MM.1S (cell line): ENCODE measurements at regions not wholly inside any gene's neighbourhood (a gene's known extent, or its start where the extent isn't known, plus 50 kb on each side); places are given as distances from the start of the nearest gene placed in this dataset.

Source experiments
- DNase-seq: peaks from one replicate; pipeline ENCODE4 v3.0.0-alpha.2; 2015
- H2AFZ ChIP-seq: fragments of 300-600 bp; sonication (generic); 2 replicates; pipeline ENCODE4 v1.6.0; 2016; ENCODE audit warnings: antibody characterized with exemption, low read length
- H3F3A ChIP-seq: fragments of 300-600 bp; sonication (generic); 2 replicates; pipeline ENCODE4 v1.6.1; 2016; ENCODE audit warnings: mild to moderate bottlenecking, antibody characterized with exemption, low read length, moderate library complexity, mixed read lengths; ENCODE audit not compliant: insufficient read depth
- H3K27ac ChIP-seq: fragments of 300-600 bp; sonication (generic); 2 replicates; pipeline ENCODE4 v1.5.1; 2016; ENCODE audit warnings: mild to moderate bottlenecking, low read length
- H3K27me3 ChIP-seq: fragments of 300-600 bp; sonication (generic); replicated peaks from 2 replicates; pipeline ENCODE4 v1.6.0; 2016; ENCODE audit warnings: low read length; ENCODE audit not compliant: insufficient read depth
- H3K36me3 ChIP-seq: fragments of 300-600 bp; sonication (generic); replicated peaks from 2 replicates; pipeline ENCODE4 v1.6.1; 2016; ENCODE audit warnings: mild to moderate bottlenecking, low read length, mixed read lengths; ENCODE audit not compliant: insufficient read depth
- H3K4me1 ChIP-seq: fragments of 300-600 bp; sonication (generic); 2 replicates; pipeline ENCODE4 v1.6.1; 2016; ENCODE audit warnings: low read length, mixed read lengths
- H3K4me2 ChIP-seq: fragments of 300-600 bp; sonication (generic); 2 replicates; pipeline ENCODE4 v1.6.0; 2016; ENCODE audit warnings: low read depth, low read length
- H3K4me3 ChIP-seq: fragments of 300-600 bp; sonication (generic); 2 replicates; pipeline ENCODE4 v1.5.1; 2016; ENCODE audit warnings: low read length, mixed read lengths
- H3K79me2 ChIP-seq: fragments of 300-600 bp; sonication (generic); 2 replicates; pipeline ENCODE4 v1.6.1; 2016; ENCODE audit warnings: mixed run types, low read length, mixed read lengths
- H3K9ac ChIP-seq: fragments of 300-600 bp; sonication (generic); 2 replicates; pipeline ENCODE4 v1.6.1; 2016; ENCODE audit warnings: low read length, mixed read lengths
- H3K9me2 ChIP-seq: fragments of 300-600 bp; sonication (generic); replicated peaks from 2 replicates; pipeline ENCODE4 v1.6.1; 2016; ENCODE audit warnings: mild to moderate bottlenecking, low read length, mixed read lengths; ENCODE audit not compliant: insufficient read depth
- H3K9me3 ChIP-seq: fragments of 300-600 bp; sonication (generic); replicated peaks from 2 replicates; pipeline ENCODE4 v1.6.1; 2016; ENCODE audit warnings: mild to moderate bottlenecking, low read length, mixed read lengths; ENCODE audit not compliant: insufficient read depth
- H4K20me1 ChIP-seq: fragments of 300-600 bp; sonication (generic); 2 replicates; pipeline ENCODE4 v1.6.1; 2016; ENCODE audit warnings: mild to moderate bottlenecking, low read length, moderate library complexity, mixed read lengths; ENCODE audit not compliant: insufficient read depth
- CTCF ChIP-seq: fragments of 300-600 bp; sonication (generic); IDR thresholded peaks from 2 replicates; pipeline ENCODE4 v1.5.1; 2016; ENCODE audit warnings: antibody characterized with exemption, low read length, mixed read lengths
- EZH2 ChIP-seq: fragments of 300-600 bp; sonication (generic); optimal IDR thresholded peaks from 2 replicates; pipeline ENCODE3; 2017; ENCODE audit warnings: low read depth, mild to moderate bottlenecking, antibody characterized with exemption, low read length, mixed read lengths
- EZH2phosphoT487 ChIP-seq: fragments of 300-600 bp; sonication (generic); IDR thresholded peaks from 2 replicates; pipeline ENCODE4 v1.6.1; 2018; ENCODE audit warnings: antibody characterized with exemption, low read length

- H3K4me3 ChIP-seq: no peak overlapping the region
- H3K9me2 ChIP-seq: no peaks in the 10 kb centered on the region
- TF ChIP-seq EZH2phosphoT487: no peak
- TF ChIP-seq CTCF: no peak
- no peak for TF ChIP-seq EZH2
Observed at GRCh38 chr7:18162657-18163056, 135.0 kb upstream of the PRPS1L1 start.

GRCh38 chr7:18163091-18163490 is 135.4 kb upstream of the PRPS1L1 start:
- no peaks in the 10 kb centered on the region for H3K9me2 ChIP-seq
- H3K79me2 ChIP-seq: no peaks in the 10 kb centered on the region
- H3K27ac ChIP-seq: no peak overlapping the region
- no peak overlapping the region for H3K4me2 ChIP-seq
- no peaks in the 10 kb centered on the region for H3K27me3 ChIP-seq
- H3K9ac ChIP-seq: no peak overlapping the region
- H3K4me1 ChIP-seq: no peaks in the 10 kb centered on the region
- TF ChIP-seq EZH2phosphoT487 (no peak), EZH2 (no peak)
- H3K36me3 ChIP-seq: no peaks in the 10 kb centered on the region
- no peaks in the 10 kb centered on the region for H4K20me1 ChIP-seq
- H3F3A ChIP-seq: no peaks in the 10 kb centered on the region
- no peaks in the 10 kb centered on the region for H3K9me3 ChIP-seq
- H3K4me3 ChIP-seq: no peak overlapping the region
- DNase-seq: no peak
- H2AFZ ChIP-seq: no peak overlapping the region

More at GRCh38 chr7:18162657-18163056, 135.0 kb upstream of the PRPS1L1 start:
- H2AFZ ChIP-seq: no peak overlapping the region
- DNase-seq: no peak
- no peaks in the 10 kb centered on the region for H3K4me1 ChIP-seq
- no peaks in the 10 kb centered on the region for H3K36me3 ChIP-seq
- H3K9ac ChIP-seq: no peak overlapping the region
- H4K20me1 ChIP-seq: no peaks in the 10 kb centered on the region
- H3K27me3 ChIP-seq: no peaks in the 10 kb centered on the region
- no peaks in the 10 kb centered on the region for H3F3A ChIP-seq
- no peak overlapping the region for H3K27ac ChIP-seq
- no peaks in the 10 kb centered on the region for H3K79me2 ChIP-seq
- no peak overlapping the region for H3K4me2 ChIP-seq
- H3K9me3 ChIP-seq: no peaks in the 10 kb centered on the region

- Histone ChIP-seq H3K4me1 (no peaks in the 10 kb centered on the region), H3K9ac (no peak overlapping the region), H3F3A (no peaks in the 10 kb centered on the region), H2AFZ (no peak overlapping the region), H3K4me3 (no peak overlapping the region), H3K9me2 (no peaks in the 10 kb centered on the region), H3K27ac (no peak overlapping the region), H3K4me2 (no peak overlapping the region), H3K79me2 (no peaks in the 10 kb centered on the region), H3K9me3 (no peaks in the 10 kb centered on the region), H3K27me3 (no peaks in the 10 kb centered on the region), H4K20me1 (no peaks in the 10 kb centered on the region), H3K36me3 (no peaks in the 10 kb centered on the region)
- no peak for DNase-seq
- TF ChIP-seq CTCF (no peak), EZH2 (no peak), EZH2phosphoT487 (no peak)
Observed at GRCh38 chr7:18165166-18165565, 137.5 kb upstream of the PRPS1L1 start.

- no peaks in the 10 kb centered on the region for H3K36me3 ChIP-seq
- H3F3A ChIP-seq: no peaks in the 10 kb centered on the region
- H3K9me3 ChIP-seq: no peaks in the 10 kb centered on the region
- no peaks in the 10 kb centered on the region for H3K4me1 ChIP-seq
- no peak overlapping the region for H3K4me3 ChIP-seq
- H3K27me3 ChIP-seq: no peaks in the 10 kb centered on the region
- no peak for TF ChIP-seq CTCF
- no peak for TF ChIP-seq EZH2phosphoT487
- no peak for TF ChIP-seq EZH2
- H3K9ac ChIP-seq: no peak overlapping the region
- H3K79me2 ChIP-seq: no peaks in the 10 kb centered on the region
- H4K20me1 ChIP-seq: no peaks in the 10 kb centered on the region
- H3K9me2 ChIP-seq: no peaks in the 10 kb centered on the region
- H2AFZ ChIP-seq: no peak overlapping the region
- no peak for DNase-seq
- no peak overlapping the region for H3K27ac ChIP-seq
- H3K4me2 ChIP-seq: no peak overlapping the region
Observed at GRCh38 chr7:18166002-18166401, 138.4 kb upstream of the PRPS1L1 start.
